CD4-positive, alpha-beta T cell treated with Interferon gamma for 1 hour (primary cell): ENCODE measurements at regions not wholly inside any gene's neighbourhood (a gene's known extent, or its start where the extent isn't known, plus 50 kb on each side); places are given as distances from the start of the nearest gene placed in this dataset.
"Not testable (repeated sequence)": the region's sequence is repeated elsewhere in the genome, so short reads cannot be mapped to it uniquely, and the experiment has no call there.

Source experiments
- DNase-seq: peaks from one replicate; pipeline ENCODE4 v3.0.0-alpha.2; 2020

DNA sequence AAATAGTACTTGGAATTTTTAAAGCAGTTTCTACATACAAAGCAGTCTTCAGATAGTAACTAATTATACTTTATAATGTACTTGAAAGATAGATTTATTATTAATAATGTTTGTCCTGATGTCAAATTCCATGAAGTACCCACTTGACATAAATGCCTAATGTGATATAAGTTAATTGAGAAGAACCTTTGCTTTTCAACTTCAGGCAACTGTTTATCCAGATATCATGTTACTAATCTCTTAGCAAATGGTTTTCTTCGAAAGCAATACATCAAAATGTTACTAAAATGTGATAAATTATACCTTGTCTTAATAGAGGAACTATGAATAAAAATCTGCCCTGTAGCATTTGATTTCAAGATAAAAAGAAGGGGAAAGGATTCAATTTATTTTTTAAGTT, 146.8 kb upstream of the FBXL17 start:
- no peak for DNase-seq

GRCh38 chr5:108524564-108524963, 142.7 kb upstream of the FBXL17 start:
- no peak for DNase-seq

DNA sequence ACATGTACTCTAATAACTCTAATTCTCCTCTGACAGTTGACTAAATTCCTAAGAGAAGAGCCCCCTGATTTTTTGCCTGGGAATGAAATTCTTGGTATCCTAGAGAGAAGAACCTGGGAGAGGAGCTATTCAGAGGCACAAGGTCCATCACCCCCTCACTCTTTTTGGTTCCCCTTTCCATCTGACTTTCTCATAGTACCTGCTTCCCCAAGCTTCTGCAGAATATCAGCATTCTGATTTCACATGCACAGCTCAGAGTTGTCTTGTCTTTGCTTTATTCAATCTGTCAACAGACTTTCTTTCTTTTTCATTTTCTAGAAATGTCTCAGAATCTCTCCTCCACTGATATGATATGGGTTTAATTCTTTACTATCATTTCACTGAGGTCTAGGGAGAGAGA, 141.5 kb upstream of the FBXL17 start:
- no peak for DNase-seq

GRCh38 chr5:108521841-108522506, 140.1 kb upstream of the FBXL17 start:
- no peak for DNase-seq

- no peak for DNase-seq
Measured at GRCh38 chr5:108521011-108521700, 139.3 kb upstream of the FBXL17 start.

DNA sequence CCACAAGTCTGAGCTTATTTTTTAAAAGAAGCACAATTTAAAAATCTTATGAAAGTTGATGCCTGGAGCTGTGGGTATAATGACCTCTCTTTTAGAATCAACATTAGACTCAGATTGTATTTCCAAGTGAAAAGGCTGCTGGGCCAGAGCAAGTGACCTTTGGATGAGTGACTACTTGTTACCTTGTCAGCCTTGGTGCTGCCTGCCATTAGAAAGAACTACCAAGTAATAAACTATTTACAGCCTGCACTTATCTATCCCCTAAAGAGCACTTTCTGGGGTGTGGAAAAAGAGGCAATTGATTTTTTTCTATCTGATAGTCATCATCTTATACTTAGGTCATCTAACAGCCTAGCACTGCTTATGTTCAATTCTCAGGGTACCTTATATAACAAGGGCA, 134.9 kb upstream of the FBXL17 start:
- no peak for DNase-seq

DNA sequence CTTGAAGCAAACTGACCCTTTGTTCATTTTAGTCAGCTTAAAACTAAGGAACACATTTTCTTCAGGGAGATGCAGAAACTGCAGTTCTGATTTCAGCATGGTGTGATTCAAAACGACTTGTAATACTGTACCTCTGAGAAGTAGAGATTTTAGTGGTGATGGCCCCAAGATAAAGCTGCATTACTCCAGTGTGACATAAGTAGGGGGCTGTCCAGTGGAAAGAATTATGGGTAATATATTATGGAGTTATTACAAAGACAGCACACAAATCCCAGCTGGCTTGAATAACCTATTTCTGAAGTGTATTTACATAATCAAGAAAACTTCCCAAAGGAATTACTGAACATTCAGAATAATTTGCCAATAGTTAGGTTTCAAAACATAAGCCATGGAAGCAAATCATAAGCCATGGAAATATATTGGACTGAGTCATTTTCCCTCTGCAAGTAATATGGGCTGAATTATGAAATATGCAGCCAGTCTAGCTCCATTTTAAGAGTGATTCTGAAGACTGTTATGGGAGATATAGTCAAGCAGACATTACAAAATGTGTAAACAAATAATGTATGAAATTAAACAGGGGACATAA, 133.7 kb upstream of the FBXL17 start:
- no peak for DNase-seq

- DNase-seq, result no peak
Measured at GRCh38 chr5:108508979-108509378, 127.1 kb upstream of the FBXL17 start.

GRCh38 chr5:108507631-108508030, 125.7 kb upstream of the FBXL17 start:
- DNase-seq, result no peak

- DNase-seq, result no peak
Measured at GRCh38 chr5:108505608-108506007, 123.7 kb upstream of the FBXL17 start.

DNA sequence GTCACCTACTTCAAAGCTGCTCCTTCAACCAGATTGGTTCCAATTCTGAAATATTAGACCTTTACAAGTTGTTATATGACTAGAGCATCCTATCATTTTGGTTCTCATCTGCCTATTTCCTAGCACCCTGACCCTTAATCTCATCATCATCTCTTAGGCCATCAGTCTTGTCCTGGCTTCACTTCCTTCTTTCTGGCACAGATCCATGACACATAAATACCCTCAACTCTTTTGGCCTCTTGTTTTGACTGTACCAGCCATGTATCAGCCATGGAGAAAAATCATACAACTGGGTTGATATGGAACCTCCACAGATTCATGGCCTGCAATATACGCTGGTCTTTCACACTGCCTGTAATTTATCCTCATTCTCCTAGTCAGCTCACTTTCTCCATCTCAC, 123.1 kb upstream of the FBXL17 start:
- DNase-seq, result no peak

GRCh38 chr5:108503986-108504385, 122.1 kb upstream of the FBXL17 start:
- DNase-seq, result no peak

GRCh38 chr5:108495615-108496014, 113.7 kb upstream of the FBXL17 start:
- not testable (repeated sequence) for DNase-seq

DNA sequence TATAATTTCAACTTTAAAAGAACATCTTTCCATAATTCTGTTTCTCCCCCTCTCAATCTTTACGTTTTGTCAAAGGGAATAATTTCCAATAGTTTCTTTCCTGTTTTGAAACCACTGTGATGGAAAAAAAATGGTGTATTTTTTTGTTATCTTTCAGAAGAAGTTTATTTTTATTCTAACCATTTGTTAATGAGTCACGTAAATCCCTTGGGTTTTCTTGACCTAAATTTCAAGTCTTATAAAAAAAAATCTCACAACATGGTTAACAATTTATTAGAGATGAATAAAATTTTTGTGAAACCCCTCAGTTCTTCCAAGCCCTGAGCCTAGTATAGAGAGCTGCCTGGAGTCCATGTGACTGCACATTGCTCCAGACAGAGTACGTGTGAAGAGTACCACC, 106.1 kb upstream of the FBXL17 start:
- no peak for DNase-seq

DNA sequence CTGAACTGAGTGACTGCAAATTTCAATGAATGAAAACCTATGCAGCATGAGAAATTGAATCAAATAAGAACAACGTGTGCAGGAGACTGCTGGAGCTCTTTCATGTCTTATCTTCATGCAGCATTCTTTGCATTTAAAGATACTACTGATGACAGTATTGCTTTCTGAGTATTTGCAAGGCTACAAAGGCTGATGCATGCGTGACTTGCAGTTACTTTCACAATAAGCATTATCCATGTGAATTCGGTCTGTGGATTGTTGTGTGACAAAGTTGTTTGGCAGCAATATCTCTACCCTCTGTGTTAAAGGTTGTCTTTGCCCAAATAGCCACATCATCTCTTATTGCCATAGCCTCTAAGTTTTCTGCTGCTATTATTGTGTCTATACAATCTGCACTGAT, 102.1 kb upstream of the FBXL17 start:
- no peak for DNase-seq

GRCh38 chr5:108481355-108481931, 99.5 kb upstream of the FBXL17 start:
- no peak for DNase-seq

DNA sequence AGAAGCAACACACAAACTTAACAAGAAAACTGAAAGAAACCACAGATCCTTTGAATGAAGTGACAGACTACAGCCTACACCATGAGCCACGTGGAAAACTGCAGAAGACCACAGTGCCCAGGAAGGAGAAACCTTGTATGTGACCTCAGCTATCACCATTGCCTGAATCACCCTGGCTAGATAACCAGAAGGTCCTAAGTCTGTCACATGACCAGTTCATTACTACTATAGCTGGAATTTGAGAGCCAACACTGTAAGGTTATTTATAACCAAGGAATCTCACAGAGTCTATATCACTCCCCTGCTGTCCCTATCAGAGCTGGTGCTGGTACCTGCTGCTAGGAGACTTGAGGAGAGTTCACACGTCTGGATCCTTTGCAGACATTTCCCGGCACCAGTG, 90.3 kb upstream of the FBXL17 start:
- DNase-seq, result no peak

GRCh38 chr5:108467563-108467962, 85.7 kb upstream of the FBXL17 start:
- no peak for DNase-seq

GRCh38 chr5:108461628-108462367, 79.9 kb upstream of the FBXL17 start:
- DNase-seq, result no peak

GRCh38 chr5:108459769-108460168, 77.9 kb upstream of the FBXL17 start:
- DNase-seq, result no peak

DNA sequence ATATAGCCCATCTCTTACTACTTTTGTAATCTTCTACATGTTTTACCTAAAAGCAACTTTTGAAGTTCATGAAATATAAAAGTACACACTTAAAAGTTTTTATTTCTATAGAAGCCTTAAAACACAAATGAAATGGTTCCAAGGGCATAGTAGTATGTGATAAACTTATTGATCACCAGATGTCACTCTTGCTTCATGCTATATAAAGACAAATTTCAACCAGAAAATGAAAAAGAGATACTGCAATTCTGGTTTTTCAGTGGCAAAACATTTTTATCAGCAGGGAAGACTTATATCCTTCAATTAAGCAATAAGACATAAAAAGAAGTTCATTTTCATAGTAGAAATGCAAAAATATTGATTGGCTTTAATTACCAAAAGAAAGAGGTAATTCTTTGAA, 69.4 kb upstream of the FBXL17 start:
- no peak for DNase-seq

DNA sequence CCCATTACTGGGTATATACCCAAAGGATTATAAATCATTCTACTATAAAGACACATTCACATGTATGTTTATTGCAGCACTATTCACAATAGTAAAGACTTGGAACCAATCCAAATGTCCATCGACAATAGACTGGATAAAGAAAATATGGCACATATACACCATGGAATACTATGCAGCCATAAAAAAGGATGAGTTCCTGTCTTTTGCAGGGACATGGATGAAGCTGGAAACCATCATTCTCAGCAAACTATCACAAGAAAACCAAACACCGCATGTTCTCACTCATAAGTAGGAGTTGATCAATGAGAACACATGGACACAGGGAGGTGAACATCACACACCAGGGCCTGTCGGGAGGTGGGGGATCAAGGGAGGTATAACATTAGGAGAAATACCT, 62.2 kb upstream of the FBXL17 start:
- DNase-seq, result not testable (repeated sequence)

DNA sequence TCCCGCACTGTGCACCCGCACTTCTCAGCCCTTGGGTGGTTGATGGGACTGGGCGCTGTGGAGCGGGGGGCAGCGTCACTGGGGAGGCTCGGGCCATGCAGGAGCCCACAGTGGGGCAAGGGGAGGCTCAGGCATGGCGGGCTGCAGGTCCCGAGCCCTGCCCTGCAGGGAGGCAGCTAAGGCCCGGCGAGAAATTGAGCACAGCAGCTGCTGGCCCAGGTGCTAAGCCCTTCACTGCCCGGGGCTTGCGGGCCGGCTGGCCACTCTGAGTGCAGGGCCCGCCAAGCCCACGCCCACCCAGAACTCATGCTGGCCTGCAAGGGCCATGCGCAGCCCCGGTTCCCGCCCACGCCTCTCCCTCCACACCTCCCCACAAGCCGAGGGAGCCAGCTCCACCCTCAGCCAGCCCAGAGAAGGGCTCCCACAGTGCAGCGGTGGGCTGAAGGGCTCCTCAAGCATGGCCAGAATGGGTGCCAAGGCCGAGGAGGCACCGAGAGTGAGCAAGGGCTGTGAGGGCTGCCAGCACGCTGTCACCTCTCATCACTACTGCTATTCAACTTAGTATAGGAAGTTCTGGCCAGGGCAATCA, 60.3 kb upstream of the FBXL17 start:
- not testable (repeated sequence) for DNase-seq
